KMS-11 (cell line): ENCODE measurements at regions not wholly inside any gene's neighbourhood (a gene's known extent, or its start where the extent isn't known, plus 50 kb on each side); places are given as distances from the start of the nearest gene placed in this dataset.

Source experiments
- H2AFZ ChIP-seq: fragments of 200-600 bp; sonication (generic); 2 replicates; pipeline ENCODE4 v1.6.1; 2016; ENCODE audit warnings: antibody characterized with exemption, mixed run types, low read depth
- H3K27ac ChIP-seq: fragments of 200-600 bp; sonication (generic); 2 replicates; pipeline ENCODE4 v1.6.1; 2016; ENCODE audit warnings: mild to moderate bottlenecking, mixed run types
- H3K27me3 ChIP-seq: fragments of 200-600 bp; sonication (generic); 2 replicates; pipeline ENCODE4 v1.6.1; 2017; ENCODE audit warnings: mild to moderate bottlenecking, low read depth, mixed run types, moderate library complexity; ENCODE audit not compliant: insufficient read depth
- H3K36me3 ChIP-seq: fragments of 200-600 bp; sonication (generic); 2 replicates; pipeline ENCODE4 v1.6.1; 2017; ENCODE audit warnings: mild to moderate bottlenecking, mixed run types; ENCODE audit not compliant: insufficient read depth
- H3K4me1 ChIP-seq: fragments of 200-600 bp; sonication (generic); 2 replicates; pipeline ENCODE4 v1.6.1; 2016; ENCODE audit warnings: mild to moderate bottlenecking, low read depth, mixed run types; ENCODE audit not compliant: poor library complexity, severe bottlenecking
- H3K4me2 ChIP-seq: fragments of 200-600 bp; sonication (generic); 2 replicates; pipeline ENCODE4 v1.7.0; 2016; ENCODE audit warnings: mild to moderate bottlenecking, mixed run types
- H3K4me3 ChIP-seq: fragments of 200-600 bp; sonication (generic); IDR thresholded peaks from 2 replicates; pipeline ENCODE4 v1.6.1; 2017; ENCODE audit warnings: low read depth, low read length, mixed read lengths; ENCODE audit not compliant: insufficient read depth
- H3K79me2 ChIP-seq: fragments of 200-600 bp; sonication (generic); 2 replicates; pipeline ENCODE4 v1.6.1; 2016; ENCODE audit warnings: low read depth, mixed run types; ENCODE audit not compliant: insufficient read depth
- H3K9ac ChIP-seq: fragments of 200-600 bp; sonication (generic); 2 replicates; pipeline ENCODE4 v1.6.1; 2016; ENCODE audit warnings: mild to moderate bottlenecking, mixed run types
- H4K20me1 ChIP-seq: fragments of 200-600 bp; sonication (generic); 2 replicates; pipeline ENCODE4 v1.6.1; 2016; ENCODE audit warnings: mild to moderate bottlenecking, mixed run types; ENCODE audit not compliant: insufficient read depth
- TF ChIP-seq, protein P1 (sequence below): fragments of 200-600 bp; sonication (generic); conservative IDR thresholded peaks from 2 replicates; pipeline ENCODE4 v1.6.1; 2017; ENCODE audit warnings: low read depth, mild to moderate bottlenecking, antibody characterized with exemption, low read length, moderate library complexity, mixed read lengths

DNA sequence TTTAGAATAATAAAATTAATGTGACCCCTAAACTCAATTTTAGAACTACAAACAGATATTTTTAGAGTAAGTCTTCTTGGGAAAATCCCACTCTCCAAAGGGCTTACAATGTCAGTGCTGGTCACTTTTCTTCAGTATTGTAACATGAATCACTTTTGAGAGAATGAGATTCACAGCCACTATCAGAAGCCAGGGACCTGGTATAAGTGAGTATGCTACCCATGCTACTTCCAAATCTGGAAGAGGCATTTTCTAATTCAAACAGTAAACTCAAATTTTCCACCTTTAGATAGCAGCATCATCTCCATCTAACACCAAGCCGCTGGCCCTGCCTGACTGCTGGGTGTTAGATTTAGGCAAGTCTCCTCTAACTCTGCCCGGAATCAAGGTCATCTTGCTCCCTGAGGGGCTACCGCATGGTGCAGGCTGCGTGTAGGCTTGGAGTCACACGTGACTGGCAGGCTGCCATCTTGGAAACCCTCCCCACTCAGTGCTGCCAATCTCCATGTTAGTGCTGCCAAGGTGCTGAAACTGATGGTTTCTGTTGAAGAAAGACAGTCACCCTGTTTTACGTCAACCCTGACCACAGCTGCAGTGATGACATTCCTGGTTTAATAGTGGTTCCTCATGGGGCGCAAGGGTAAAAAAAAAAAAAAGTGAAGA is 882.9 kb upstream of the B3GALT2 start:
- no peaks in the 10 kb centered on the region for H3K79me2 ChIP-seq
- no peak overlapping the region for H2AFZ ChIP-seq
- TF ChIP-seq, protein P1, sequence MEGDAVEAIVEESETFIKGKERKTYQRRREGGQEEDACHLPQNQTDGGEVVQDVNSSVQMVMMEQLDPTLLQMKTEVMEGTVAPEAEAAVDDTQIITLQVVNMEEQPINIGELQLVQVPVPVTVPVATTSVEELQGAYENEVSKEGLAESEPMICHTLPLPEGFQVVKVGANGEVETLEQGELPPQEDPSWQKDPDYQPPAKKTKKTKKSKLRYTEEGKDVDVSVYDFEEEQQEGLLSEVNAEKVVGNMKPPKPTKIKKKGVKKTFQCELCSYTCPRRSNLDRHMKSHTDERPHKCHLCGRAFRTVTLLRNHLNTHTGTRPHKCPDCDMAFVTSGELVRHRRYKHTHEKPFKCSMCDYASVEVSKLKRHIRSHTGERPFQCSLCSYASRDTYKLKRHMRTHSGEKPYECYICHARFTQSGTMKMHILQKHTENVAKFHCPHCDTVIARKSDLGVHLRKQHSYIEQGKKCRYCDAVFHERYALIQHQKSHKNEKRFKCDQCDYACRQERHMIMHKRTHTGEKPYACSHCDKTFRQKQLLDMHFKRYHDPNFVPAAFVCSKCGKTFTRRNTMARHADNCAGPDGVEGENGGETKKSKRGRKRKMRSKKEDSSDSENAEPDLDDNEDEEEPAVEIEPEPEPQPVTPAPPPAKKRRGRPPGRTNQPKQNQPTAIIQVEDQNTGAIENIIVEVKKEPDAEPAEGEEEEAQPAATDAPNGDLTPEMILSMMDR: no peak
- no peaks in the 10 kb centered on the region for H3K27me3 ChIP-seq
- H3K4me3 ChIP-seq: no peak overlapping the region
- no peaks in the 10 kb centered on the region for H4K20me1 ChIP-seq
- H3K4me1 ChIP-seq: no peaks in the 10 kb centered on the region
- H3K36me3 ChIP-seq: no peaks in the 10 kb centered on the region
- no peak overlapping the region for H3K27ac ChIP-seq
- H3K9ac ChIP-seq: no peak overlapping the region
- H3K4me2 ChIP-seq: no peak overlapping the region

DNA sequence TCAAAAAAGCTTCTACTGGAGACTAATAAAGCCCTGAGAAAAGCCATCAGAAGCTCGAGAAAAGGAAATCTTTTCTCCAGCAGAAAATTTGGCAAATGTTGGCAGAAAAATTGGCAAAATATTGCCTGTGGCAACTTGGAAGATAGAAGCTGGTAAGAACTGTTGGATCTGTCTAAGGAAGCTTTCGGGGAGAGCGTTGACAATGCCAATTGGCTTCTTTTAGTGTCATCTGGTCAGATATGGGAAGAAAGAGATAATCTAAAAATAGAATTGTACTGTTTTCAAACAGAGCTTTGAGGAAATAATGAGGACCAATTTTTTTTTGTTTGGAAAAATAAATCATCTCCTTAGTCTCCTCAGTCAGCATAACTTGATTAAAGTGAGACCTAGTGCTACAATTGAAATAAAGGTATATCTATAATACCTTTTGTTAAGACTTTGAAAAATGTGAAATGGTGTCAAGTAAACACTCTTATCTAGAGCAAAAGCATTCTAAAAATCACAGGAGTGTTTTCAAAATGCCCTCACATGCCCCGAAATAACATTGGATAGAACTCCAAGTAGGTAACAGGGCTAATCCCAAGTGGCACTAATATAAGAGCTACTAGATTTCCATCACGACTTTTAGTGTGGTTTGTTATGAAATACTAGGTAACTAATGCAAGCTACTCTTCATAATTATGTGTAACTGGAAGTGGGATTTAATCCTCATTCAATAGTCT is 882.2 kb upstream of the B3GALT2 start:
- H3K27me3 ChIP-seq: no peaks in the 10 kb centered on the region
- no peak overlapping the region for H3K4me3 ChIP-seq
- no peak overlapping the region for H3K4me2 ChIP-seq
- no peak overlapping the region for H2AFZ ChIP-seq
- H3K4me1 ChIP-seq: no peaks in the 10 kb centered on the region
- H3K27ac ChIP-seq: no peak overlapping the region
- no peaks in the 10 kb centered on the region for H3K79me2 ChIP-seq
- H3K36me3 ChIP-seq: no peaks in the 10 kb centered on the region
- no peak overlapping the region for H3K9ac ChIP-seq
- no peaks in the 10 kb centered on the region for H4K20me1 ChIP-seq
- TF ChIP-seq, protein P1: no peak

DNA sequence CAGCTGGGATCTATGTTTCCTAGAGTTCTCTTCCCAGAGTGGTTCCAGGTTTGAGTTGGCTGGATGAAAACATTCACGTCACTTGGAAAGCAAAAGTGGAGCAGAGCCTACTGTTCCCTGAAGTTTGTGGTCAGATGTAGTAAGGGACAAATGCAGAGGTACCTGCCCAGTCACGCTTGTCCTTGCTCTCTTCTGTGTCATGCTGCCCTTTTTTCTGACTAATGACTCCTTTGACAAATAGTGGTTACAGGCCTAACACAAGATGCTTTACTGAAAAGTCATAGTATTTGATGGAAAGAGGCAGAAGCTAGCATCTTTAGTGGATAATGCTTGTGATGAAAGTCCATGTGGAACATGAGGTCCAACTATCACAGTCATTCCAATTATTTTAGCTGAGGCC is 881.4 kb upstream of the B3GALT2 start:
- no peak overlapping the region for H3K4me3 ChIP-seq
- H3K79me2 ChIP-seq: no peaks in the 10 kb centered on the region
- TF ChIP-seq, protein P1: no peak
- H3K27me3 ChIP-seq: no peaks in the 10 kb centered on the region
- no peaks in the 10 kb centered on the region for H3K4me1 ChIP-seq
- no peak overlapping the region for H3K27ac ChIP-seq
- no peak overlapping the region for H3K9ac ChIP-seq
- H2AFZ ChIP-seq: no peak overlapping the region
- H3K4me2 ChIP-seq: no peak overlapping the region
- no peaks in the 10 kb centered on the region for H4K20me1 ChIP-seq
- H3K36me3 ChIP-seq: no peaks in the 10 kb centered on the region

DNA sequence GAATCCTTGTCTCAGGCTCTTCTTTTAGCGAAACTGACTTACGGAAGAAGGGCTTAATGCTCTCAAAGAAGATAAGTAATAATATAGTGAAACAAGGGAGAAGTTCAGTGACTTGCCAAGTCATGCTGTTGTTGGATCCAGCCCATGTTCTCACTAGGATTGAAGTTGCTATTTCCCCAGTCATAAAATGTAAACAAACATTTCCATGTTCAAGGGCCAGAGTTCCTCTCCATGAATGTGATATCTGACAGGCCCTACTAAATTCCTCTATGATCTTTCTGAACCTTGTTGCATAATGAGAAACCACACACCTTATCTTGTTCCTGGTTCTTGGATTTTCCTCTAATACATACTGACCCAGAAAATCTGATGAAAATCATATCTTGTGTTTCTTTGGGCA is 876.5 kb upstream of the B3GALT2 start:
- no peak overlapping the region for H3K9ac ChIP-seq
- no peak overlapping the region for H3K27ac ChIP-seq
- no peaks in the 10 kb centered on the region for H3K27me3 ChIP-seq
- H3K4me1 ChIP-seq: no peaks in the 10 kb centered on the region
- H4K20me1 ChIP-seq: no peaks in the 10 kb centered on the region
- TF ChIP-seq, protein P1: no peak
- H2AFZ ChIP-seq: no peak overlapping the region
- H3K36me3 ChIP-seq: no peaks in the 10 kb centered on the region
- H3K79me2 ChIP-seq: no peaks in the 10 kb centered on the region
- no peak overlapping the region for H3K4me2 ChIP-seq
- no peak overlapping the region for H3K4me3 ChIP-seq
